HCEC 1CT (cell line): ENCODE measurements at regions not wholly inside any gene's neighbourhood (a gene's known extent, or its start where the extent isn't known, plus 50 kb on each side); places are given as distances from the start of the nearest gene placed in this dataset.

ENCODE experiments used
- DNase-seq: peaks from one replicate; pipeline ENCODE4 v3.0.0-alpha.2; 2017

DNA sequence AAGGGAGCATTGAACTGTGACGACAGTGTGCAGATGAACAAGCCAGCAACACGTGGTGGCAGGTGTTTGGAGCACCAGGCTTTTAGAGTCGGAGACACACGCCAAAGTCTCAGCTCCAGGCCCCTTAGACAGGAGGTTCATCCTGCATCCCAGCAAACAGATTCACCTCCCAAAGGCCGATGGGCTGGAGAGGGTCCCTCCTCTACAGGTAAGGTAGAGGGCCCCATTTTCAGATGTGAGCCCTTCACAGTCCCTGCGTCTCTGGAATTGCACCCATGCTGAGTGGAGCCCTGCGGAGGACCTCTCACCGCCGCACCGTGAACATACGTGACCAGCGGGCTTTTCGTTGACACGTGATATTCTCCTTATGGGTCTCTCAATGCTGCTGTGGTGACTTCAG is 109.0 kb upstream of the B3GAT1 start:
- no peak for DNase-seq

DNA sequence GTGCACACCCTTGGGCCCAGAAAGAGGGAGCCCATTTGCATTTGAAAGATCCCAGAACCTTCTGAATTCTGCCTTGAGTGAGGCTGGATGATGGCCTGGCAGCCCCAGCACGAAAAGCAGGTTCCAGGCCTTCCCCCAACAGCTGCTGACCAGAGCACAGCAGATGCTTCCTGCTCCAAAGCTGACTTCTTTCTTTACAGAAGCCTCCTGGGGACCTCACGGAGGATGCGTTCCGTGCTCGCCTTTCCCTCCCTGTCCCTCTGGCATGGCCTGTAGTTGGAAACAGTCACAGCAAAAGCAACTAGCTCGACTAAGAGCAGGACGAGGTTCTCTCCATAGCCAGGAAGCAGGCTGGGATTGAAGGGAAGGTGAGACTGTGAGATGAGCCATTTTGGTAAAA is 107.7 kb upstream of the B3GAT1 start:
- DNase-seq = no peak

DNA sequence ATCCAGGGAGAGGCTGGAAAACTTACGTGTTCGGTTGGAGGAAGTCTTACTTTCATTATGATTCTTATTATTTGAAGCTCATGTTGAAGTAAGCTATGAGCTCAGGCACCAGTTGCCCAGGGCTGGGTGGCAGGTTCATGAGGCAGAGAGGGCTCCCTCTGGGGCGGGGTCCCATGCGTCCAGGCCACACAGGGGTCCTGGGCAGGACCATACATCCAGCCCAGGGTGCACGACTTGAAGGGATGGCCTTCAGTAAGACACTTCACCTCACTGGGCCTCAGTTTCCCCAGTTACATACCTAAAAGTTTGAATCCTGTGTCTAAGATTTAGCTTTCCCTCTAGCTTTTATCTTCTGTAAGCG is 107.3 kb upstream of the B3GAT1 start:
- DNase-seq = no peak

DNA sequence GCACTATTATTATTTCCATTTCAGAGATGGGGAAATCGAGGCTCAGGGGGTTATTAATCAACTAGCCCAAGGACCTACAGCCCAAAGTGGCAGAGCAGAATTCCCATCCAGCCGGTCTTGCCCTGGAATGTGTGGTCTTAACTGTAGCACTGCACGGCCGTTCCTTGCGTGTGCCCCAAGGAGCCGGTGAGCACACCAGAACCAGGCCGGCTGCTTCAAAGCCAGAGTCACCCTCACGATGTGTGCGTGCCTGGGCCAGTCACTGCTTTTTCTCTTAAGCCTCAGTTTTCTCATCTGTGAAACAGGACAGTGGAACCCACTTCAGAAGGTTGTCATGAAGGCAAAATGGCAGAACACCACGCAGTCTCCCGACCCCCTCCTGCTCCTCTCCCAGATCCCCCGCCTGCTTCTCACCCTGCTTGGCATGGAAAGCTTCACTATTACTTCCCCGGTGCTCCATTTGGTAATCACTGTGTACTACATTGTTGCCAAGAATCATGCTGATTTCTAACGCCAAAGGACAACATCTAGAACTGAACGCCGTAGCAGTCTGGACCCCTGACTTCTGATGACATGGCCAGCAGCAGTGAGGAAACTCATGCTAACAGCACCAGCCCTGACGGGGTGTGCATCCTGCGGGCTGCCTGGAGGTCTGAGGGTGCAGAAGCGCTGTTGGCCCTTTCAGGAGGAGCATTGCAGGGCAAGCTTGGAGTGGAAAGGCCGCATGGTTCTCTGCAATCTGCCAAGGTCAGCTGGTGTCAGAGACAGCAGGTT is 106.8 kb upstream of the B3GAT1 start:
- no peak for DNase-seq

DNA sequence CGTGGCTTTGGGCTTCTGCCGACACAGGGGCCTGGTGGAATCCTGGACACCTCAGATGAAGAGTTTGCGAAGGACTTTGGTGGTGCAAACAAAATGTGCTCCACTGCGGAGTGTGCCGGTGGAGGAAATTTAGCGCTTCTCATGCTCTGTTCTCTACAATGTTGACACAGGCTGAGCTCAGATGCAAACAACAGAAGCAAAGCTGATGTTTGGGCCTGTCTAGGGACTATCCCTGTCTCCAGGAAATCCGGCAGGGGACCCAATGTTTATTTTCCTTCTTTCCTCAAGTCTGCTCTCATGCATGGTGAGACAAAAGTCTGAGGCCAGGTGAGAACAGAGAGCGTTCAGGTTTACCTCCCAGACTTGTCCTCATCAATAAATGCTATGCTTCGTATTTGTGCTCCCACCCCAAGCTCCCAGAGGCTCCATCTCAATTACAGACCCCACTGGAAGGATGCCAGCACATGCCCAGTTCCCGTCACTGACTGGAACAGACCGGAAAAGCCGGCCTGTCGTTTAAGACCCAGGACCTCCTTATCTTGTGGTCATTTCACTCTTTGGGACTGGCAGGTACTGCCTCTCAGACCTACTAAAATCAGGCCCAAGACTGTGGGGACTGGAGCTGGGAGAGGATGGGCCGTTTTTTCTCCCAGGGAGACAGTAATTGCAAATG is 105.7 kb upstream of the B3GAT1 start:
- no peak for DNase-seq

DNA sequence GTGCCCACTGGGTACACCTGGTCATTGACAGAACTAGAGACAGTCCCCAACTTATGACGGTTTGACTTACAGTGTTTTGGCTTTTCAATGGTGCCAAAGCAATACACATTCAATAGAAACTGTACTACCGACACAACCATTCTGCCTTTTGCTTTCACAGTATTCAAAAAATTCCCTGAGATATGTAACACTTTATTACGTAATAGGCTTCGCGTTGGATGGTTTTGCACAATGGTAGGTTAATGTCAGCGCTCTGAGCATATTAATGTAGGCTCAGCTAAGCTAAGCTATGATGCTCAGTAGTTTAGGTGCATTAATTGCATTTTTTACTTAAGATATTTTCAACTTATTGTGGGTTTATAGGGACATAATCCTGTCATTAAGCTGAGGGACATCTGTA is 105.1 kb upstream of the B3GAT1 start:
- DNase-seq = no peak

DNA sequence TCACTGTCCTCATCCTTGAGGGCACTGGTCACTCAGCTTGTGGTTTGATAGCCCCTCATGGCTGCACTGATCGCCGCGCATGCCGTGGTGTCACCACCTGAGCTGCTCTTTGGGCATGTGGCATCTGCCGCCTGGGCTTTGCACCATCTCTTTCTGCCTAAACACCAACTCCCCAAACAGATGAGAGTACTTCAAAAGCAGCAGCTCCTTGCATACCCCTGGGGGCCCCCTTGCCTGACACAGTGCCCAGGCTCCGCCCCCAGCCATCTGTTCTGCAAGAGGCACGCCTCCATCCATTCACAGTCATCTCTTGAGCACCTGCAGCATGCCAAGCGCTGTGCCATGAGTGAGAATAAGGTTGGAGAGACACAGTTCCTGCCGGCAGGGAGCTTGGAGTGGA is 104.5 kb upstream of the B3GAT1 start:
- no peak for DNase-seq

DNA sequence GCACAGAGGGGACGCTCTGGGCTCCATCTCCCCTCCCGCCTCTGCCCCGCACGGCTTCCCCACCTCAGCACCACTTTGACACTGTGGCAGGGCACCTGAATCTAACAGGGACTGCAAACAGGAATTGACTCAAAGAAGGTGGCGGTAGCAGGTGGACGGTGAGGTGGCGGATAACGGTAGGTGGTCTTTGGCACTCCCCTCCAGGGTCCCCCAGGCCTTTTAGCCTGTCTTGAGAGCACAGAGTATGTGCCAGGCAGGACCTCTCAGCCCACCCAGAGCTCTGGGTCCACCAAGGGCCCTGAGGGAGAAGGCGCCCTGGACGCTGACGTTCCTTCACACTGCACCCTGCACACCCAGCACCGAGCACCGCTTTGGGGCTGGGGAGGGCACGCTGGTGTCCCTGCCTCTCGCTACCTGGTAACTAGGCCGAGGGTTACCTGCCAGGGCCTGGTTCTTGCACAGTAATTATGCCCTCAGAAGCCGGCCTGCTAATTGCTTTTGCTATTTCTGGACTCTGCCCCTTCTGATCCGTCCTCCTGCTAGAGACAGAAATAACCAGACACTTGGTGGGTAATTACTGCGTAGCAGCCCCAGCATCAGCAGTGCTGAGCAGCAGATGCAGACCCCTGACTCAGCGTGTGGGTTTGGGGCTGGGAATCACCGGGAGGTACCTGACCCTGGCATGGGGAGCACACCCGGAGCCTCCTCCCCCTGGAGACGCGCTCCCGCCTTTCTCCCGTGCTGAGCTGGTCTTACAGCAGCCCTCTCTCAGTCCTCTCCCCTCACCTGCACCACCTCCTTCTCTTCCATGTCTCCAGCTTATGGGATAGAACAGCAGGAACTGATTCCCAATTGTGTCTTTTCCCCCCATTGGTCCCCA is 103.3 kb upstream of the B3GAT1 start:
- DNase-seq = no peak

DNA sequence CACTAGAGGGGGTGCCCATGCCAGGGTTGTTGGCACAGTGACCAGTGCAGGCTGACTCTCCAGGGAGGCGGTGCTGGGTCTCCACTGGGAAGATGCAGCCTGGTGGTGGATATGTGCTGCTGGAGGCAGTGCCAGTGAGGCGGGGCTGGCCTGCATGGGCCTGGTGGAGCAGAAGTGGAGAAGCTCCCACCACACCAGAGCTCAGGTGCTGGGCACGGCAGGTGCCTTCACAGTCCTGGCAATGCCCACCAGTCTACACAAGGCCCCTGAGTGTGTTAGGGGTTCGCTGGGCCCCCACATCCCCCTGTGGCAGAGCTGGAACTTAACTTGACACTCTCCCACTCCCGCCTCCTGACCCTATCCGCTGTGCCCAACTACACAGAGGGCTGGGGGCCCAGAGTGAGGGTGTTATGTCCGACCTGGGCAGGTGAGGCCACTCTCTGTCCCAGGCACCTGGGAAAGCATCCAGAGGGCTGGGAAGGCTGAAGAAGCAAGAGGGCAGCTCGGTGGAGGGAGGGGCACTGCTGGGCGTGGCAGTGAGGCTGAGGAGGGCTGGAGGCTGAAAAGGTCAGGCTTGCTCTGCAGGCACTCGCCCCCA is 102.4 kb upstream of the B3GAT1 start:
- no peak for DNase-seq

DNA sequence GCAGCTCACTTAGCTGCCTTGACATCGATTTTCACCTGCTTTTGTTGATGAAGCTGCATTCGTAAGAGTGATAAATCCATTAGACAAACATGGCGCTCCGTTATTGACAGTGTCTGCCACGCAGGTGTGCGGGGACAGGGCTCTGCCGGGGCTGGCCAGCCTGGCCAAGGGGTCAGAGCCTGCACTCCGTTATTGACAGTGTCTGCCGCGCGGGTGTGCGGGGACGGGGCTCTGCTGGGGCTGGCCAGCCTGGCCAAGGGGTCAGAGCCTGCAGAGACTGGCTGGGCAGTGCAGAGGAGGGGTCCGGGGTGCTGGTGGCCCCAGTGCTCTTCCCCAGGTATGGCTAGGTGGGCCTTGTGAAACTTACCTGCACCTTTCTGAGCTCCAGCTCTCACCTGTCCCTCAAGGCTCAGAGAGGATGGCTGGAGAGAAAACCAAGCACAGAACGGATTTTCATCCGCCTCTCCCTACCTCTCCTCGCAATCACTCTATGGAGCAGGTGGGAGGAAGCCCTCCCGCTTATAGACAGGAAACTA is 101.6 kb upstream of the B3GAT1 start:
- no peak for DNase-seq

DNA sequence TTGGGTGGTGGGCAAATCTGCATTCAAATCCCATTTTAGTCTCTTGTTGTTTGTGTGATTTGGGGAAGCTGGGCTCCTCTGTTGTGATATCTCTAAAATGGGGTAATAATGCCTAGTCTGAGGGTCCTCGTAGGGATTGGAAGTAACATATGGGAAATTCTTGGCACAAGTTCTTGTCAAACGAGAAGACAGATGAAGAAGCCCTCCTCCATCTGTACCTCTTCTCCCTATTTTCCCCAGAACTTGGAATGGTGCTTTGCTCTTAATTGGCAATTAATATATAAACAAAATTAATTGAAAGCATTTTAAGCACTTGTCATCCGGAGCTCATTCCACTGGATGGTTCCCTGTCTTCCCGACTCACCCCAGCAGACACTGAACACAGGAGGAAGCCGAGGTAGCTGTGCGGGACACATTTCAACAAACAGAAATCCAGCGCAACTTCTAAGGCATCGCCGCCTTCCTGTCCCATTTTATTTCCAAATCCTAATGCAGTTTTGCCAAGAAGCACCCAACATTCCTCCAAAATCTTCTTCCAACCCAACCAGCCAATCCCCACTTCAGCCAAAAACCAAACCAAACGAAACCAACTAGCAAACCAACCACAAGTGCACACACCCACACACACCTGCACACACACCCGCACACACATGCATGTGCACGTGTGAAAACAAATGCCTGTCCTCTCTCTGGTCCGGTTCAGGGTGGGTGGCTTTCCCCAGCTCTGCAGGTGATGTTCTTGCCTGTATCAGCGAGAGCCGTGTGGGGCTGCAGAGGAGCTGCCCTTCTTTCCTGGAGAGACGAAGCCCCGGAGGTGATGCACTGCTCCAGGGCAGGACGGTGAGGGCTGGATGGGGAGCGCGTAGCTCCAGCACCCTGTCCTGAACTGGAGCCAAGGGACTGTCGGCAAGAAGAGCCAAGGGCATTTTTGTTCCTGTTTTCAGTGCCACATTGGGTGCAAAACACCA is 100.8 kb upstream of the B3GAT1 start:
- DNase-seq = no peak

DNA sequence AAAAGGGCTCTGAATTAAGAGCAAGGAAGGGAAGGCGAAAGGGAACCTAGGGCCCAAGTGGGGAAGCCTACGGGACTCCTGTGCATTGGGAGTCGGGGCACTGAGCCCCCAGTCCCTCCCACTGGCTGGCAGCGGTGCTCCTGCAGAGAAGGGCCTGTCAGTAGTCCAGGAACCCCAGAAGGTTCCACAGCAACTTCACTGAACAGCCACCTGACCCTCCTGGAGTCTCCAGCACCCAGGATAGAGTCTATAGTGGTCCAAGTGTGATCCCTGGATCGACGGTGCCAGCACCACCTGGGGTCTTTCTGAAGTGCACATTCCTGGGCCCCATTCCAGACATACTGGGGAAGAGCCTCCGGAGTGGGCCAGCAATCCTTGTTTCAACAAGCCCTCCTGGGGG is 100.0 kb upstream of the B3GAT1 start:
- DNase-seq = no peak

DNA sequence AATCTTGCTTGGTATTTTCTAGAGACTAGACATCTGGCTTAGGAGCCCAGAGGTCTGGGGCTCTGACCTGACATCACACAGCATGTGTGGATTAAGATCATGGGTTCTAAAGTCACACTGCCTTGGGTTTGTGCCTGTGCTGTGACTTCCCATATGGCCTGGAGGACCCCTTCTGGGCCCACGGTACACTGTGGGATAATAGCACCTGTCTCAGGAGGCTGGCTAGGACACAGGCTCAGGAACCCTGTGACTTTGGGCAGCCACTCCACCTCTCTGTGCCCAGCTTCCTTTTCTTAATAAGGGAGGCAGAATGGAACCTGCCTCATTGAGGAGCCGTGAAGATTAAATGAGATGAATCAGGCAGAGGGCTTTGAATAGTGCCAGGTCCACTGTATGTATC is 99.2 kb upstream of the B3GAT1 start:
- no peak for DNase-seq

DNA sequence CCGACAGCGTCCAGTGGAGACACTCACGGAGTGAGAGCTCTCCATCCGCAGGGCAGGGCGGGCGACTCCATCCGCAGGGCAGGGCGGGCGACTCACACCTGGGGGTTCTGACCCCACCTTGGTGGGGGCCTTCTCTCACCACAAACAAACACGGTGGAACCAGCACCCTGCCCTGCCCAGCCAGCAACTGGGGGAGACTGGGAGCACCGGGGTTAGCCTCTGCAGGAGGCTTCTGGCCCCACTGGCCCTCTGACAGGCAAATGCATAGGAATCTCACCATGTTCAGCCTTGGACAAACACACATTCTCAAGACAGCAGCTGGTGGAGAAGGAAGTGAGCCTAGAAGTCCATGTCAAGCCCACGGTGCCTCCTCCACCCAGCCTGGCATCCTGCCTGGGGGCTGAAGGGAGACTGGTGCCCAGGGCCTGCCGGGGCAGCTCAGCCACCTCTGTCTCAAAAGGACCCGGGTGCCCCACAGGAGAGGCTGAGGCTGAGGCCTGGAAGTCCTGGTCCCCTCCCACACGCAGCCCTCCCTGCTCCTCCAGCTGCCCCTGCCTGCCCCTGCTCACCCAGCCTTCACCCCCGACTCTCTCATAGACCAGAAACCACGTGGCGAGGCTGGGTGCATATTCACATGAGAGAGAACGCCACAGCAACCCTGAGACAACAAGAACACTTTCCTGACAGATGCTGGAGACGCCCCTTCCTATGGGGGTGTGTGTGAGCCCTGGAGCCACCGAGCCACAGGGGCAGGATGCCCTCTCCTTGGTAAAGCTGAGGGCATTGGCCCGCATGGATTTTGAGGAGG is 98.4 kb upstream of the B3GAT1 start:
- DNase-seq = no peak

DNA sequence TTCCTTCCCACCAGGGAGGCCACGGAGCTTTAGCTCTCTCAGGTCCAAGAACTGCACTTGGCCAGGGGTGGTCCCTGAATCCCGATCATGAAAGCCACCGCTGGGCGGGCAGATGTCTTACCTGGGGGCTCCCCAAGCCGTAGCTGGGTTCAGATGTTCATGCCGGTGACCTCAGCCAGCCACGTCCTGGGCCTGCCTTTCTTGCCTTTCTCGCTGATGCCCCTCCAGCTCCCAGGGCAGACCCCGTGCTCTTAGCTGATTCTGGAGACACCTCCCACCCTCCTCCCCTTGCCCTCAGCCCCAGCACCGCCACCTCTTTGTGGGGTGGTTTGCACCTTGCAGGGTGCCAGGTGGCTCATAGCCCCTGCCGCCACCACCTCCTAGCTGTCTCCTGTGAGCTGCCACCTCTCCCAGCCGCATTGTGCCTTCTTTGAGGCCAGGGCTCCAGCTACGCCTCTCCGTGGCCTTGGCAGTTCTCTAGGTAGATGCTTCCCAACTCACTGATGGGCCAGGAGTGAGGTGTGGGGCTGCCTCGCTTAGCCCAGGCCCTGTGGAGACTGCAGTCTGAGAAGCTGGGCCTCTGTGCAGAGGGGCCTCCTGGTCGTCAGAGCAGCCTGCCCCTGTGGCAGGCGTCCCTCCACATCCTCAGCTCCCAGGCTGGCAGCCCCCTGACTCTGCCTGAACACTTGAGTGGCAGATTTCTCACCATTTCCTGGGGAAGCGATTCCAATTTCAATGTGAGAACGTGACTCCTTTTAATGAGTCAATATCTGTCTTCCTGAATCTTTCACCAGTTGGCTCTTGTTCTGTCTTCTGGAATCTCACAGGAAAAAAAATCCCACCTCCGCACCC is 97.6 kb upstream of the B3GAT1 start:
- no peak for DNase-seq

DNA sequence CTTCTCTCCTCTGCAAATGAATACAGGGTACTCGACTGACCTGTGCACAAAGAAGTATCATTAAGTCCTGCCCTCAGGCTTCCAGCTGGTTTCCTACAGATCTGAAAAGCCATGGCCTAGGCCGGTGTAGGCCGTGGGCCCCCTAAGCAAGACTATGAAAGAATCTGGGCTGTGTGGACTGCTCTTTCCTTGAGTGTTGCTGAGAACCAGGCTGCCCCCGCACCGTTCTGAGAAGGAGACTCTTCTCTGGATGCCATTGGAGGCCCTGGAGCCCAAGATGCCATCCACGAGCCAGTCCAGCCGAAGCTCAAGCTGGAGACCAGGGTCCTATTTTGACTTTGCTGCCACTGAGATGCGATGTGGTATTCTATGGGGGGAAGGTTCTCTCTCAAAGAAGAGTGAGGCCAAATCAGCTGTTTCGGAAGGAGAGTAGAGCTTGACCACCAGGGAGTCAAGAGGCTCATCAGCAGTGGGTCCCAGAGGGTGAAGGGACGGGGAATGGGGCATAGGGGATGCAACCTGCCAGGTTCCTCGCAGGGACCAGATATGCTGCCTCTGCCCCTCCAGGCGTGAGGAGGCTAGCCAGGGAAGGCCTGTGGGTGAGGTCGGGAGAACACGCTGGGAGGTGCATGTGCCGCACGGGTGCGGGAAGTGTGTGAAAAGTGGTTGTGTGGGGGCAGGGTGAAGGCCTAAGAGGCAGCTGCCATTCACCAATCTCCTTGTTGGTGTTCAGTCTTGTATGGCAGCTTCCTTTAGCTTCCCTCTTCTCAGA is 96.4 kb upstream of the B3GAT1 start:
- no peak for DNase-seq

DNA sequence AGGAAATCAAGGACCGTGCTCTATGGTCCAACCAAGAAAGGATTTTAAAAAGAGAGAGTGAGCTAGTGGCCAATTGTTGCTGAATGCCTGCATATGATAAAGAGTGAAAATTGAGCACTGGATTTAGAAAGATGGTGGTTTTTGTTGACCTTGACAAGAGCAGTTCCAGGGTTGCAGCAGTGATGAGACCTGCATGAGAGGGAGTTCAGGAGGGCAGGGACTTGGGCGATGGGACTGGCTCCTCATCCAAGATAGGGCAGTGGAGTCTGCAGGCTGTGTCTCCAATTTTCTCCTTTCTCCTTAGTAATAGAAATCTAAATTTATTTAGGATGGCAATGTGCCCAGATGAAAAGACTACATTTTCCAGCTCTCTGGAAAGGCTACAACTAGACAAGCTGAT is 94.0 kb upstream of the B3GAT1 start:
- DNase-seq = no peak

DNA sequence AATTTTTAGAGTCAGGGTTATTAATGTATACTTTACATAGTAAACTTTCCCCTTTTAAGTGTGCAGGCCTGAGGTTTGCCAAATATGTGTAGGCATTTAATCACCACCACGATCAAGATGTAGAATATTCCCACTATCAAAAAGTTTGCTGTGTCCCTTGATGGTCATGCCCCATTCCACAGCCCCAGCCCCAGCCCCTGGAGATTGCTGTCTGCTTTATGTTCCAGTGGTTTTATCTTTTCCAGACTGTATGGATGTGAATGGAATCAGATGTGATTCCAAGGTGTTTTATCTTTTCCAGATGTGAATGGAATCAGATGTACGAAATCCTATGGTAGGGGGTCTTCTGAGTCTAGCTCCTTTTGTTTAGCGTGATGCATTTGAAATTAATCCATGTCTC is 93.1 kb upstream of the B3GAT1 start:
- no peak for DNase-seq
